CD4-positive, alpha-beta T cell treated with Interleukin-15 for 1 hour (primary cell): ENCODE measurements at regions not wholly inside any gene's neighbourhood (a gene's known extent, or its start where the extent isn't known, plus 50 kb on each side); places are given as distances from the start of the nearest gene placed in this dataset.
"Not testable (repeated sequence)": the region's sequence is repeated elsewhere in the genome, so short reads cannot be mapped to it uniquely, and the experiment has no call there.

Experiments
- DNase-seq: peaks from one replicate; pipeline ENCODE4 v3.0.0-alpha.2; 2020

DNA sequence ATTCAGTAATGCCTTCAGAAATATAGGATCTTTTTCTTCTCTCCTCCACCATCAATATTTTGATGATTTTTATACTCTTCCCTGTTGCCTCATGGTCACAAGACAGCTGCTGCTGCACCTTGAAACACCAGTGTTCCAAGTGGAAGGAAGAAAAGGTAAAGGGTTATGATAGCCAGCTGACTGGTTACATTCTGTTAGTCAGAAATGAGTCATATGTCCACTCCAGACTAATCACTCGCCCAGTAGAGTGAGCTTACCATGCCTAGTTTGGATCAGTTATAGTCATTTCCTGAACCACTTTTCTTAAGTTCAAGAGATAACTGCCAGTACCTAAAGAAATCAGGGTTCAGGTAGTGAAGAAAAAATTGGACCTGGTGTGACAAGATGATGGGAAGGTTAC lies 532.3 kb upstream of the SMIM31 start:
- no peak for DNase-seq

DNA sequence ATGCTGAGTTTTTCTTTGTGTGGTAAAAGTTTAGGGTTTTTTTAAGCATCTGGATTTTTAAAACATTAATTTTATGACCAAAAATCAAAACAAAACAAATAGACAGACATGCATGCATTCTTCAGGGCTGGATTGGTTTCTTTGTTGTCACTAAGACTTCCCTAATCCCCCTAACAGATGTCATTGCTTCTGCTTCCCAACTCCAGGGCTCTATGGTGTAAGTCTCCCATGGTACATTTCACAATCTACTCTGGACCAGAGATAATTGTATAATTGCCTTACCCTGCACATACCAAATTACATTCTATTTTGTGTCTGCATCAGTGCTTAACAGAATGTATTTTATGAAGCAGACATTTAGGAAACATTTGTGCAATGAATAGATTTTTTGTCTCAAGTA lies 529.1 kb upstream of the SMIM31 start:
- no peak for DNase-seq

DNA sequence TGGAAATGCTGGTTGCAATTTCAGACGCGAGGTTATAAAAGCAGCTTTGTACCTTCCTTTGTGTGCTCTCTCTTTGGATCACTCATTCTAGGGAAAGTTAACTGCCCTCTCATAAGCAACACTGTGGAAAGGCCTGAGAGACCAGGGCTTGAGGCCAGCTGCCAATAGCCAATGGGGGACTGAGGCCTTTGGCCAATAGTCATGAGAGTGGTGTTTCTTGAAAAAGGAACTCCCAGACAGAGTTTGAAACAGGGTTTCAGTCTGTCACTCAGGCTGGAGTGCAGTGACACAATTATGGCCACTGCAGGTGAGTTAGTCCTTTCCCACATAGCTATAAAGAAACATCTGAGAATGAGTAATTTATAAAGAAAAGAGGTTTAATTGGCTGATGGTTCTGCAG lies 524.7 kb upstream of the SMIM31 start:
- no peak for DNase-seq

DNA sequence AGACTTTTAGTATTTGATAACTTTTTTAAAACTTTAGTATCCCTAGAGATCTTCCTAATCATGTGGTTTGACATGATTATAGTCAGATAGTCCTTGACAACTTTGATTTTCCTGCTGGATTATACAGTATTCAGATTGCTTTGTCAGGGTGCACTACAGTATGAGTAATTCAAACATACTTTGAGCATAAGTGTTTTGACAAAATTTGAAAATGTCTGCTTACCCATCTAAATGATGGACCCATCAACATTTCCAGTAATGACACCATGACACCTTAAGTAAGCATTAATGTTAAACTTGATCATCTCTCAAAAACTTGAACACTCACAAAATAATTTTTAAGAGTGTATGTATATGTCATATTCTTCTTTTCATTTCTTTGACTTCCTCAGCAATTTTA lies 514.5 kb upstream of the SMIM31 start:
- DNase-seq = no peak

DNA sequence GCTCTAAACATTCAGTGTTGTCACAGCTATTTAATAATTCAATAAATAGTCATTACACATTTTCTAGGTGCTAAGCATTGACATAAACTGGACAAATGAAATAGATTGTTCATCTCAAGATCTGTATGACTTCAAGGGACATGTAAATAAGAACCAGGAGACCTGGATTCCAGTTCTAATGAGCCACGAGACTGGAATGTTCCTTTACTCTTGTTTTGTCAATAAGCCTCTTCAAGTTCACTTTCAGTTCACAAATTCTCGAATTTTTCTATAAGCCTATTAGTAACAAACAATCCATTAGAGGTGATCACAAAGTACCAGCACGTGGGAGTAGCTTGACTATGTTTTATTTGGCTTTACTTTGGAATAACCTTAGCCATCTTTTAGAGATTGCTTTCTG lies 514.0 kb upstream of the SMIM31 start:
- no peak for DNase-seq

DNA sequence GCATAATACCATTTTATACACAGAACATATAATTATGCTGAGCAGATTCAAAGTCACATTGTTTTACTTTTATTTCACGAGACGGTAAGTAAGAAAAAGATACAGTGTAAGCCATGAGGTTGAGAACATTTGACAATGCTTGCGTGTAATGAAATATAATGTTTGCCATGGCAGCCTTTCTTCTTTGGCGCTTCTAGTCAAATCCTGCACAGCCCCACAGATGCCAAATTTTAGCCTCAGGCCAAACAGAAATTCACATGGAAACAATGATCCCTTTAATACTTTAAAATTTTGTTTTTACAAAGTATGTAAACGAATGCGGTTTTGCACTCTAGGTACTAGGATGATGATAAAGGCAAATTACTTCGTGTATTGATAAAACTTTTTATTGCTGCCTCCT lies 502.7 kb upstream of the SMIM31 start:
- no peak for DNase-seq

DNA sequence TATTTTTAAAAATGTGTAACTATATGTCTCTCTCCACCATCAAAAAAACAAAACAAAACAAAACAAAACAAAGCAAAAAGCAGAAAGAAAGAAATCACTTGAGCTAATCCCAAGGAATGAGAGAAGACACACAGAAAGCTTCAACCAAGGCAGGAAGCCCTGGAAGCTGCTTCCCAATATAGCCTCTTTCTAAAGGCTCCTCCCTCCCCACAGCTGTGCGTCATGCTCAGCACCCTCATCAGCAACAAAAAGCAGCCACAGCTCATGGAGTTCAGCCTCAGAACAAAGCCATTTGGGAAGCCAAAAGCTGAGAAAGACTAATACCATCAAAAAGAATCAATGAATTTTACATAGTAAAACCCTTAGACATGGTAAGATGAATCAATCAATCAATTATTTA lies 501.6 kb upstream of the SMIM31 start:
- DNase-seq = no peak

DNA sequence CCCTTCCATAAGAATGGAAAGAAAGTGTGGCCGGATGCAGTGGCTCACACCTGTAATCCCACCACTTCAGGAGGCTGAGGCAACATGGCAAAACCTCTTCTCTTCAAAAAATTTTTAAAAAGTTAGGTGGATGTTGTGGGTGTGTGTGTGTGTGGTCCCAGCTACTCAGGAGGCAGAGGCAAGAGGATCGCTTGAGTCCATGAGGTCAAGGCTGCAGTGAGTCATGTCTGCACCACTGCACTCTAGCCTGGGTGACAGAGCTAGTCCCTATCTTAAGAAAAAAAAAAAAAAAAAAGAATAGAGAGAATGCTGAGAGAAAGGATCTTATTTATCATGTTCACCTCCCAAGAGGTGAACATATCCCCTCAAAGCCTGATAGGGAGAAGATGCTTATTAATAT lies 492.1 kb upstream of the SMIM31 start:
- DNase-seq = no peak

DNA sequence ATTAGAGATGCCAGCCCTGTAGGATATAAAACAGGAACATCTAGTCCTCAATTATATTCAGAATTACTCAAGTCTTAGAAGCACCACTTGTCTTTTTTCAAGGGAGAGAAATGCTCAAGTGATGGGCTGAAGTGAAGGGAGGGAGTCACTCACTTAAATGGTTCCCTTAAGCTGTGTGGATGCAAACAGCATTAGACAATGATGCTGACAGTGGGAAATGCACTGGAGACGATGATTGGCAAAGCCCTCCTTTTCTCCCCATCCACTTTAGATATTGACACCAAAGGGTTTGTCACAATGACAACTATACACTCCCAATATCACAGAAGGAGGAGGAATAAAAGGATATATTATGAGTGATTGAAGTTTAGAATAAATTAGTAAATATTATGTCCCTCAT lies 491.4 kb upstream of the SMIM31 start:
- DNase-seq = not testable (repeated sequence)

DNA sequence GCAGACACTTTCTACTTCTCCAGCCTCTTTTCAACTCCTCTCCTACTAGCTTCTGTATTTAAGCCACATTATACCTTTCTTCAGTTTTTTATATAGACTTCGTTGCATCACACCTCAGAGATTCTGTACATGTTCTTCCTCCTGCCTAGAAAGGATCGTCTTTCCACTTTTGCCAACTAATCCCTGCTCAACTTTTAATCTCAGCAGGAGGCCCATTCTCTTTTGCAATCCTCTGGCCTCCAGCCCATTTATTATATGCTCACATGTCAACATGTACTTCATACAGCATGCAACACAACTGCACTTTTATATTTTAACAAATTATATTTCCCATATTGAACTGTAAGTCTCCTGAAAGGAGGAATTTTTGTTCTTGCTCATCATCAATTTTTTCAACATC lies 476.5 kb upstream of the SMIM31 start:
- DNase-seq = not testable (repeated sequence)

DNA sequence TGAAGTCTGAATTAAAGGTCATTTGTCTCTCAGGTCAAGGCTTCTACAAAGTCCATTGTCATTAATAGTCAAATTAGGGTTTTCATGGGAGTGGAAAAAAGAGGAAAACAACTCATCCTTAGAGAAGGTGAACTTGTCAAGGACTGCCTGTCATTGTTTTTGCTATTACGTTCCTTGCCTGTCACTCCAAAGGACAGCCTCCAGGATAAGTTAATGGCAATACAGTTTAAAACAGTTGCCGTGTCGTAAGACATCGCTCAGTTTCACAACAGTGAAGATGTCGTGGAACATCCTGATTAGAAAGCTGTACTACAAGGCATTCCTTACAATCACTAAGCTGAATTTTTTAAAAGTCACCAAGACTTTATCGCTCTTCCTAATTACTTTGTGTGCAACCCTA lies 466.8 kb upstream of the SMIM31 start:
- DNase-seq = no peak

DNA sequence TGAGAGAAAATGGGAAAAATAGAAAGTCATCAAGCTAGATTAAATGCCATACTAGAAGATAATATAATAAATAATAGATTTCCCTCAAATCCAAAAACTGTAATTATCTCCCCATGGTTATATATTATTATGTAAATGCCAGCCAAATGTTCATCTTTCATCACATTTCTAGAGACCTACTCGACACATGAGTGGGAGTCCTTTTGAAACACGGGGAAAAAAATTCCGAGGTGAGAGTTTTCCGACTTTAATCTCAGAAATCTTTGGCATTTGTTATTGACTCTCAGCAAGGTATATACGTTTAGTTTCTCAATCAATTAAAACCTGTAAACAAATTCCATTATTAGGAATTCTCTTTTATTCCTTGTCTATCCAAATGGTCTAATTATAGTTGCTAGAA lies 465.4 kb upstream of the SMIM31 start:
- DNase-seq = no peak

DNA sequence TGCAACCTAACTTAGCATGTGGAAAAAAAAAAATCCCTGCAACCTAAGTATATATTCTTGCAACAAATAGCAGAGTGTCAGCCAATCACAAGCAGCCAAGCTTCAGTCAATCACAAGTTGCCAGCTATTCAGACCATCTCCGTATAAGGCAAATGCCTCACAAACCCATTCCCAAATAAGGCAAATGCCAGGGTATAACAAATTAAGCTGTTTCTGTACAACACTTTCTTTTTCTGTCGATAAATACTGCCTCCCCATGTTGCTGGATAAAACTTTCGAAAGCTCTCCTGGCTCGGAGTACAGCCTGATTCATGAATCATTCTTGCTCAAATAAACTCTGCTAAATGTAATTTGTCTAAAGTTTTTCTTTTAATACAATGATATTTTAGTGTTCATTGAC lies 460.7 kb upstream of the SMIM31 start:
- DNase-seq = no peak

DNA sequence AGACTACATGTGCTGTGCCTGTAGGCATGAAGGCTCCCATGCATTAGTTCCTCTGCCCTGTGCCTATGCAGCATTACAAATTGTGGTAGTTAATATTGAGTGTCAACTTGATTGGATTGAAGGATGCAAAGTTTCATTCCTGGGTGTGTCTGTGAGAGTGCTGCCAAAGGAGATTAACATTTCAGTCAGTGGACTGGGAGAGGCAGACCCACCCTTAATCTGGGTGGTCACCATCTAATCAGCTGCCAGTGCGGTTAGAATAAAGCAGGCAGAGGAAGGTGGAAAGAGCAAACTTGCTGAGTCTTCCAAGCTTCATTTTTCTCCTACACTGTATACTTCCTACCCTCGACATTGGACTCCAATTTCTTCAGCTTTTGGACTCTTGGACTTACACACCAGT lies 460.2 kb upstream of the SMIM31 start:
- no peak for DNase-seq

DNA sequence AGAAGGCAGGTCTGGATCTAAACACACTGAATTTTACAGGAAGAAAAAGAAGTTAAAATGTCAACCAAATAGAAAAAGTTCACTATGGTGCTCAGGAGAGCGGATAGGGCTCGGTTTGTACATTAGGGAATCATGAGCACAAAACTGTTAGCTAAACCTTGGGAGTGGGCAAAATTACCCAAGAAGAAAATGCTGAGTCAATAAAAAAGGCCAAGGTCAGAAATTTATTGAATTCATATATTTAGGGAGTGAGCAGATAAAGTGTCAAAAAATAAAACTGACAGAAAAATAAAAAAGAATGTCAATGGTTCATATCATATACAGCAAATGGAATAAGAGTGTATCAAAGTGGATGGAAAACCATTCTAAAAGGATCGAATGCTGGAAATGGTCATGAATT lies 452.5 kb upstream of the SMIM31 start:
- DNase-seq = no peak

DNA sequence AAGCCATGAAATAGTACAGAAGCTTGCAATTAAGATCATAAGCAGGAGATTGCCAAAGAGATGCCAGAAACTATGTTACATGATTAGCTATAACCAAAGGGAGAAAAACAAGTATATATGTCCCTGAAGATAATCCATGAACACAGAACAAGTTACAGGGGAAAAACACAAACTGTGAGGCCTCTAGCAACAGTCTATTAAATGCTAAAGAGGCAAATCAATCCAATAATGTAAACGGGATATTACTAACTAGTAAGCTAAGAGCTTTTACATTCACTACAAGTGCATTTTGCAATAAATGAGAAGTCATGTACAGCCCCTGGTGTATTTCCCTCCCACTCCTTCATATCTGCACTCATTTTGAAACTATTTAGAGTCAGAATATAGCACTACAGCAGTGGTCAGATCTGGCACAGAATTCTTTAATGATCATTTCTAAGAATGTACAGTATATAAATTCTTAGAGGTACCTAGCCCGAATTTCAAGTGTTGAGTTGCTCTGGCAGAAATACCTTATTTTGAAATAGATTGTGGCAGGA lies 449.8 kb upstream of the SMIM31 start:
- DNase-seq = no peak

DNA sequence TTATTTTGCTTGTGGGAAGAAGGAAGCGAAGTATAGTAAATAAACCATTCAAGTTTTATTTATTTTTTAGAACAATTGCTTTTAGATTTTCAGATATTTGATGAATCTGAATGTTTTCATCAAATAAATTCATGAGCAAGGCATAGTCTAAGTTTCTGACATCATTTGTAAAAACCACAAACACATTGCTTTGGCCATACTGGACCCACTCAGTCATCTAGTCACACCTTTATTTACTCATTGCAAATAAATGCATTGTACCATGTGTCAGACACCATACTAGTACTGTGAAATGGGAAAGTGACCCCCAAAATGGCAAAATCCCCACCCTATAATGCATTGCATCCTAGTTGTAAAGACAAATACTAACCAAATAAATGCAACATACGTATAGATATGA lies 449.1 kb upstream of the SMIM31 start:
- DNase-seq = no peak

DNA sequence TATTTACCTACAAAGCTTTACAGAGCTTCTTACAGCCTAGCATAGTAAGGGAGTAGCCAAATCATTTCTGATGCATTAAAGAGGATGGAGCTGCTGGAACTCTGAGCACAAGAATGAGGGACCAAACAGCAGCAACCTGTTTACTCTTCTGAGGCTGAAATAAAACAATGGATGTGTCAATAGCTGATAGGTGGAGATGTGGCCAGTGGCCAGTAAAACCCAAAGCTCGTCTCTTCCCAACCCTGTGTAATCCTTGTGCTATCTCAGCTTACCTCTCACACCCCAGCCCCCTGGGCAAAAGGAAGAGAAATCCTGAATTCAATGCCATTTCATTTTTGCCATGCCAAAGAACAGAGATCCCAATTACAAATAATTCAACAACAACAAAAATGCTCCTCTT lies 446.7 kb upstream of the SMIM31 start:
- no peak for DNase-seq

DNA sequence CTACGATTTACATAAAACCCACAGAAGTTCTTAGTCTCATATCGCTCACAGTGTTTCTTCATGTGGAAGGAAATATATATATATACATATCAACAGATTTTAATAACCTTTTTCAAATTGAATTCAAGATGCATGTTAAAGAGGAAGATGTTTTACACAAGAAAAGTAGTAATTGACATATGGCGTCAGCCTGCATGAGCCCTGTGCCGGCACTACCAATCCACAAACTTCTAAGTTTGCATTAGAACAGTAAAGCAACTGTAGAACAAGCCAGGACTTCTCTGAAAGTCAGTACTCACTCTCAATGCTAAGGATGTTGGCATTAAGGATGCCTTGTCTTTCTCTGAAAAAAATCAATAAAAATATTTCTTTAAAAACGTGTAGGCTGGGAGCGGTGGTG lies 441.3 kb upstream of the SMIM31 start:
- DNase-seq = no peak

DNA sequence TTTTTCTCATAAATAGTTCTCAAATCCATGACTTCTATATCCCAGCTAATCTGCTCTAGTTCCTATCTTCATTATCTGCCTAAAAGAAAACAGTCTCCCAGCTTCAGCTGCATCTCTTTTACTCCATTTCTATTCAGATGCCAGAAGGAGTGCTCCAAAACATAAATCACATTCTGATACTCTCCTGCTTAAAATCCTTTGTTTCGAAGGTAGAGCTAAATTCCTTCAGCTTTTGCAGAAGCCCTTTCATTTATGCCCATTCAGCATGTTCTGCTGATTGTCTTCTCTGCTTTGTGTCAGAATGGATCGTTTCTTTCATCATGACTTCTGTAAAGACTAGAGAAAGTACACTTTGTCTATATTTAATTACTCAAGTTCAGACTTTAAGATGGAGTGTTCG lies 440.1 kb upstream of the SMIM31 start:
- DNase-seq = no peak

DNA sequence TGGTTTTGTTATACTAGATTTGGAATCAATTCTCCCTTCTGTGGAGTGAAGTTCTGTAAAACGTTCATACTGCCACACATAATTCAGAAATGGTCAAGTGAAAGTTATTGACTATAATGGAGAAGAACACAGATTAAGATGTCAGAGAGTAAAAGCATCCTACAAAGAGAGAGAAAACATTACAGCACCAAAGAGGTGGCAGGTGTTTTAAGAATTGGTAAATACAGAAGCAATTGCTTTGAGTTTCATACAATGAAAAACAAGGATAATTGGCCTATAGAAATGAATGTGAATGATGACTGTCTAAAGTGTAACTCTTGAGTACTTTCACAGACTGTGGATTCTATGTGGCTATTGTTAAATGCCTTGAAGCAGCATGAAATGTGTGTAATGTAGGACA lies 435.6 kb upstream of the SMIM31 start:
- no peak for DNase-seq

DNA sequence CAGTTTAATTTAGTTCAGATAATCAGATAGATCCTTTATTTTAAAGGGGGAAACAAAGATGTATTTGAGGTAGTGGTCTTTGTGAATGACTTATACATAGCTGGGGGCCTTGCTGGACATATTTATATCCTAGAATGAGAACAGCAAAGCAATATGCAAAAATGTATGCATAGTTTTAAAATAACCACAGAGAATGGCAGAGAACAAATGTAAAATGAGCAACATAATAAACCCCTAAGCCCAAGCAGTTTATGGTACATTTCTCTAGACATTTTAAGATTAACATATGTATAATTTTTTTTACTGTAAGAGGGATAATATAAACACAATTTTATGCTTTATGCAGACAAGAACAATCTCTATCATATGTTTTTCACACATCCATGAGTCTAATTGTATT lies 434.2 kb upstream of the SMIM31 start:
- no peak for DNase-seq

DNA sequence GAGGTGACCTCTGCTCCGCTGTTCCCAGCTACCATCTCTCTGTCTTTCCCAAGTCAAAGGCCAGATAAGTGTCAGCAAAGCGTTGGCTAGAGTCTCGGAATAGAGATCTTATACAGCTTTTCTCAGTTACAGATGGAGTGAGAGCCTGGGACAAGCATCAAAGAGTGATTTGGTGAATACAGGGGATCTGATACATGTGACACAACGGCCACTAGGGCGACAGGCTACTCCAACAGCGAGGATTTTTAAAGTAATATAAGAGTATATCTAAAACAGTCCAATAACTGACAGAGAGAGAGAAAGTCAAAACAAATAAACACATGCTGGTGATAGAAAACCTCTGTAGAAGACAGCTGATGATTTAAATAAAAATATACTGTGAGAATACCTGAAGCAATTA lies 433.1 kb upstream of the SMIM31 start:
- DNase-seq = no peak

DNA sequence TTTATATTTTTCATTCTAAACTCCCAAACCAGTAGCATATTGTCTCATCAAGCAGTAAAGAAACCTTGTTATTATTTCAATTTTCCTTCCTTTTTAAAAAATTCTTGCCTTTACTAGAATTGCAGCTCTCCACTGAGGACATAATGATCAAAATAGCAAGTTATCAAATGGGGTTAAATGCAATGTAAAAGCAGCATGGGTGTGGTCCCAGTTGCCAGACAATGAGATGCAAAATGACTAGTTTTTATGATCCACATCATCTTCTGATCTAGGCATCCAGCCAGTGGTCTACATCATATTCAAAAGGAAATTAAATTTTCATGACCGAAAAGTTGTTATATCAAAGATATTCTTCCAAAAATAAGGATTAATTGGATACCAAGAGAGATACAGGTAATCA lies 427.9 kb upstream of the SMIM31 start:
- no peak for DNase-seq

DNA sequence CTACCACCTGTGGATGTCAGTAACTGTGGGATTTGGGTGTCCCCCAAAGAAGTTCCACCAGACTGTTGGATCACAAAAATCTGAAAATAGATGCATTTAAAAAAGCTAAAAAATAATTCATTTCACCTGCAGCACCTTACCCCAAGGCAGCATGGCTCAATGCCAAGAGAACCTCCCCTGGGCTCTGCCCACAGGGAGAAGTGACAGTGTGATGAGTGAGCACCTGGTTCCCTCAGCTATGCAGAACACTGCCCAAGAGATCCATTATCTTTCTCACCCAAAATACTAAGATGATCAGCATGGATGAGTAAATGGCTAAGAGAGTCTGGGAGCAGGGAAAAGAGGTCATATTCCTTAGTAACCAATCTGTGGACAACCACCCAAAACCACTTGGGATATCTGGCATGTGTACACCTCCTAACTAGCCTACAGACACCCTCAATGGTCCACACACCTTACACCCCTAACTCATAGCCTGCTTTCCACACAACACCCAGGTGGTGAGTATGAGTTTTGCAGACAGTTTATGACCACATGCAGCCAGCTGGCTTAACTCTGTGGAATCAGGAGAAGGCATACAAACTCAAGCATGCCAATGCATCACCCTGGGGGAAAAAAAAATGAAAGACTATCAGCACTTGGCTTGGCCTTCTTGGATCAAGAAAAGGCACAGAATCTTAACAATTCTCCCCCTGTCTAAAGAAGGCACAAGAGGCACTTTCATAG lies 416.5 kb upstream of the SMIM31 start:
- DNase-seq = no peak
